OCI-LY3 (cell line): ENCODE measurements at regions not wholly inside any gene's neighbourhood (a gene's known extent, or its start where the extent isn't known, plus 50 kb on each side); places are given as distances from the start of the nearest gene placed in this dataset.

Experiments
- H2AFZ ChIP-seq: fragments of 200-600, 300-600 bp; shearing (Covaris generic); 2 replicates; pipeline ENCODE4 v1.6.0; 2014; ENCODE audit warnings: antibody characterized with exemption, low read depth, low read length
- H3K27ac ChIP-seq: fragments of 200-600, 300-600 bp; sonication (generic); 2 replicates; pipeline ENCODE4 v1.5.1; 2014; ENCODE audit warnings: mild to moderate bottlenecking, low read length, moderate library complexity, mixed read lengths
- H3K27me3 ChIP-seq: fragments of 200-600, 300-600 bp; sonication (generic); 2 replicates; pipeline ENCODE4 v1.6.1; 2014; ENCODE audit warnings: low read depth, low read length, mixed read lengths
- H3K36me3 ChIP-seq: fragments of 200-600, 300-600 bp; sonication (generic); replicated peaks from 2 replicates; pipeline ENCODE3; 2014; ENCODE audit warnings: low read depth, low read length, mixed read lengths
- H3K4me1 ChIP-seq: fragments of 300-600, 200-600 bp; sonication (generic); 2 replicates; pipeline ENCODE4 v1.6.1; 2014; ENCODE audit warnings: low read length, mixed read lengths
- H3K4me2 ChIP-seq: fragments of 200-600, 300-600 bp; sonication (generic); 2 replicates; pipeline ENCODE4 v1.6.1; 2014; ENCODE audit warnings: low read length, mixed read lengths
- H3K4me3 ChIP-seq: fragments of 300-600, 200-600 bp; sonication (generic); 2 replicates; pipeline ENCODE4 v1.5.1; 2014; ENCODE audit warnings: antibody characterized with exemption, mild to moderate bottlenecking, low read length, moderate library complexity
- H3K79me2 ChIP-seq: fragments of 300-600, 200-600 bp; shearing (Covaris generic); 2 replicates; pipeline ENCODE4 v1.6.1; 2014; ENCODE audit warnings: mild to moderate bottlenecking, low read length, mixed read lengths
- H3K9ac ChIP-seq: fragments of 300-600, 200-600 bp; shearing (Covaris generic); 2 replicates; pipeline ENCODE4 v1.6.0; 2014; ENCODE audit warnings: mild to moderate bottlenecking, low read length, moderate library complexity
- H3K9me3 ChIP-seq: fragments of 200-600, 300-600 bp; shearing (Covaris generic); 2 replicates; pipeline ENCODE4 v1.6.1; 2014; ENCODE audit warnings: low read length, mixed read lengths; ENCODE audit not compliant: insufficient read depth
- H4K20me1 ChIP-seq: fragments of 200-600, 300-600 bp; sonication (generic); 2 replicates; pipeline ENCODE4 v1.6.1; 2016; ENCODE audit warnings: low read length, mixed read lengths; ENCODE audit not compliant: insufficient read depth
- CTCF ChIP-seq: fragments of 200-600, 300-600 bp; sonication (generic); IDR thresholded peaks from 2 replicates; pipeline ENCODE4 v1.5.1; 2014; ENCODE audit warnings: antibody characterized with exemption, low read length, low read depth
- EZH2phosphoT487 ChIP-seq: fragments of 200-600 bp; shearing (Covaris generic); IDR thresholded peaks from 2 replicates; pipeline ENCODE4 v1.6.1; 2018; ENCODE audit warnings: antibody characterized with exemption, mixed run types, low read depth

GRCh38 chr3:5442106-5442785 is 254.7 kb downstream of the EDEM1 start:
- no peaks in the 10 kb centered on the region for H3K79me2 ChIP-seq
- TF ChIP-seq EZH2phosphoT487 (no peak), CTCF (no peak)
- no peak overlapping the region for H3K4me2 ChIP-seq
- H3K9ac ChIP-seq = no peak overlapping the region
- no peaks in the 10 kb centered on the region for H3K4me1 ChIP-seq
- no peaks in the 10 kb centered on the region for H3K36me3 ChIP-seq
- peaks cover 10% of the 10 kb centered on the region for H3K27me3 ChIP-seq
- H4K20me1 ChIP-seq = no peaks in the 10 kb centered on the region
- H3K9me3 ChIP-seq = no peaks in the 10 kb centered on the region
- no peak overlapping the region for H3K27ac ChIP-seq
- no peak overlapping the region for H3K4me3 ChIP-seq
- H2AFZ ChIP-seq = no peak overlapping the region

GRCh38 chr3:5442786-5443138 is 255.3 kb downstream of the EDEM1 start:
- H3K4me2 ChIP-seq = no peak overlapping the region
- no peaks in the 10 kb centered on the region for H3K79me2 ChIP-seq
- H3K27me3 ChIP-seq = peaks cover 6% of the 10 kb centered on the region; the same call in 1 of the 2 replicates
- H3K4me3 ChIP-seq = no peak overlapping the region
- H3K4me1 ChIP-seq = no peaks in the 10 kb centered on the region
- H3K27ac ChIP-seq = no peak overlapping the region
- TF ChIP-seq CTCF (no peak), EZH2phosphoT487 (no peak)
- H4K20me1 ChIP-seq = no peaks in the 10 kb centered on the region
- no peak overlapping the region for H2AFZ ChIP-seq
- no peaks in the 10 kb centered on the region for H3K9me3 ChIP-seq
- H3K36me3 ChIP-seq = no peaks in the 10 kb centered on the region
- H3K9ac ChIP-seq = no peak overlapping the region

GRCh38 chr3:5444253-5444652 is 256.7 kb downstream of the EDEM1 start:
- TF ChIP-seq CTCF = no peak
- TF ChIP-seq EZH2phosphoT487 = no peak
- Histone ChIP-seq H3K9ac (no peak overlapping the region), H2AFZ (no peak overlapping the region), H3K9me3 (no peaks in the 10 kb centered on the region), H4K20me1 (no peaks in the 10 kb centered on the region), H3K4me3 (no peak overlapping the region), H3K27me3 (no peaks in the 10 kb centered on the region; the same call in 1 of the 2 replicates), H3K79me2 (no peaks in the 10 kb centered on the region), H3K27ac (no peak overlapping the region), H3K4me1 (no peaks in the 10 kb centered on the region), H3K36me3 (no peaks in the 10 kb centered on the region), H3K4me2 (no peak overlapping the region)

- H3K27ac ChIP-seq = no peak overlapping the region
- no peak overlapping the region for H3K4me2 ChIP-seq
- peaks cover 13% of the 10 kb centered on the region for H3K27me3 ChIP-seq
- TF ChIP-seq EZH2phosphoT487 (no peak), CTCF (no peak)
- no peak overlapping the region for H2AFZ ChIP-seq
- H3K9me3 ChIP-seq = no peaks in the 10 kb centered on the region
- H3K9ac ChIP-seq = no peak overlapping the region
- no peaks in the 10 kb centered on the region for H3K4me1 ChIP-seq
- no peaks in the 10 kb centered on the region for H4K20me1 ChIP-seq
- no peaks in the 10 kb centered on the region for H3K36me3 ChIP-seq
- no peak overlapping the region for H3K4me3 ChIP-seq
- no peaks in the 10 kb centered on the region for H3K79me2 ChIP-seq
Measured at GRCh38 chr3:5445676-5446201, 258.2 kb downstream of the EDEM1 start.
